Activated CD8-positive, alpha-beta memory T cell treated with anti-CD3 and anti-CD28 coated beads for 1 hour (primary cell): ENCODE measurements at regions not wholly inside any gene's neighbourhood (a gene's known extent, or its start where the extent isn't known, plus 50 kb on each side); places are given as distances from the start of the nearest gene placed in this dataset.

Source experiments
- DNase-seq, 2 donors: peaks; one replicate each; pipeline ENCODE4 v3.0.0-alpha.2; 2020; ENCODE audit warnings: low read depth in 1 of 2; ENCODE audit errors: extremely low read depth in 1 of 2

DNA sequence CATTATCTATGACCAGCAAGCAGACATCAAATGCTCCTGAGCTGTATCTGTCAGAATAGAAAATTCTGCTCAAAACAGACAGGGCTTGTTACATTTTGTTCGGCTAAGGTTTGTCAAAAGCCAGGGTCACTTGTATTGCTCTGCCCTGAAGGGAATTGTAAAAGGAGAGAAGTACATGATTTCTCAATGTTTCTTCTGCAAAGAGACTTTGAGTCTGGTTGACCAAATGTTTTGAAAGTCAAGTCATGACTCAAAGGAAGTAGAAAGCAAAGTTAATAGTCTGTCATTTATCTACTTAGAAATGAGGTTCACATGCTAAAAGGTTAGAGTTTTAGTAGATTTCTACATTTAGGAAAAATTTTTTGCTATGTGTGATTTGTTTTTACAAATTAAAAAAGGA, 1624.1 kb upstream of the ZEB2 start:
- no peak for DNase-seq

DNA sequence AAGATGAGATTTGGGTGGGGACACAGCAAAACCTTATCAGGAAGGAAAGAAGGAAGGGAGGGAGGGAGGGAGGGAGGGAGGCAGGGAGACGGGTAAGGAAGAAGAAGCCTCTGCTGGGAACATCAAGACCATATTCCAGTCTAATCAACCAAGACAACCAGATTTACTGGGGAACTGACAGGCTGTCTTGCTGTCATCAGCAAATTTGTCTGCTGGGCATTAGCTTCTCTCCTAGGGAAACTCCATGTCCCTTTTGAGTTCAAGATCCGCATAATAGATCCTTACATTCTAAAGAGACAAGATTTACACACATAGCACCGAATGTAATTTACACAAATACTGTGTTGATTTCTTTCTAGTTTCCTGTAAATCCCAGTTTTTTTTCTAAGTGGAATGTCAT, 1618.9 kb upstream of the ZEB2 start:
- no peak for DNase-seq

DNA sequence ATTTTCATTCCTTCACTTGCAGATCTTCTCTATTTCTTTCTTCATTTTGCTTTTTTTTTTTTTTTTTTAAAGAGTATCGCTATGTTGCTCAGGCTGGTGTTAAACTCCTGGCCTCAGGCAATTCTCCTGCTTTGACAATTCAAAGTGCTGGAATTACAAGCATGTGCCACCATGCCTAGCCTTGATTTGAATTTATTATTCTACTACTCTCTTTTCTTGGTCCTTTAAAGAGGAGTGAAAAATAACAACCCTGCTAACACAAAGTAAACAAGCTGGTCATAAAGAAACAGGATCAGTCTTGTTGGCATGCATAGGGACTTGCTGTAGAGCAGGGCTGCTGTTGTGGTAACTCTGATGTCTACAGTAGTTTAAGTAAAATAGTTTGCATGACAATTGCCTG, 1615.3 kb upstream of the ZEB2 start:
- DNase-seq = no peak

DNA sequence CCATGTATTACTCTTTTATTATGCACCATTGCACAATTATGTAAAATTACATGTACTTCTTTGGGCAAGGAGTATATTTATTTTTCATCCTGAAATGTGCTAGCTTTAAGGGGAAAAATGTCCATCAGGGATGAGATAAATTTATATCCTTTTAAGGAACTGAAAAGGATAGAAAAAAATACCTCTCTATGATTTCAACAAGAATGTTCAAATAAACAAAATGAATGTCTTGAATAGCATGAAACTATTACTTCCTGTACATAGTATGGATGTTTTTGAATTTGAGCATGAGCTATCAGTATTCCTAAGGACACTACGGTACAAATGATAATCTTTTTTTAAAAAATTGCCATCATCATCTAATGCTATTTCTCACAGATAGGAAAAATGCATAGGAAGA, 1611.9 kb upstream of the ZEB2 start:
- DNase-seq = no peak

DNA sequence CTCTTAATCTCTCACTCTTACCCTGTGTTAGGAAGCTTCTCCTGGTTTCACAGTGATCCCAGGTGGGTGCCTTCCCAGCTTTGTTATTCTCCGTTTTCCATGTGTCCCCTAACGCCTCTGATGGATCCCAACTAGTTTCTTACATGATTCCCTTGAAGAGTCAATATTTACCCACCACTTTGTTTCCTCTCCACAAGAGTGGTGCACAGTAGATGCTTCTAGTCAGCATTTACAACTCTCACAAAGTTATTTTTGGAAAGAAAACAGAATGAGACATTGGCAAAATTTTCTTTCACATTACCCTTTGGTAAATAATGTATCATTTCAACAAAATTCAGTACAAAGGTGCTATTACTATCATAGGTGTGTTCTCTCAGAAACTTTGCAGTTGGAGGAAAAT, 1611.1 kb upstream of the ZEB2 start:
- DNase-seq = no peak

DNA sequence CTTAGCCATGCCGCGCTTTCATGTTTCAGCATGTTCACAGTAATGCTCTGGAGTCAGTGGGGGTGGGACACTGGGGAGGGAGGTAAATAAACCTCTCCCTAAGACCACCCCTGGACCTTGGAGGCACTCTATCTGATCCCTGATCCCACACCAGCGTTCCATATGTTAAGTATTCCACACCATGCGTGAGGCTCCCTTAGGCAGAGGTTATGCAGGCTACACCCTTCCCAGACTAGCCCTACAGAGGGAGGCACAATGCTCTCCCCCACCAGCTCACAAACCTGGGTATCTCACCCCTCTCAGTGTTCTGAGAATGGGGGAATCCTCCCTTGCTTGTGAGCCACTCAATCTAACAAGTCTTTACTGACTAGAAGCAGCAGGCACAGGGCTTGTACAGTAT, 1610.4 kb upstream of the ZEB2 start:
- no peak for DNase-seq

DNA sequence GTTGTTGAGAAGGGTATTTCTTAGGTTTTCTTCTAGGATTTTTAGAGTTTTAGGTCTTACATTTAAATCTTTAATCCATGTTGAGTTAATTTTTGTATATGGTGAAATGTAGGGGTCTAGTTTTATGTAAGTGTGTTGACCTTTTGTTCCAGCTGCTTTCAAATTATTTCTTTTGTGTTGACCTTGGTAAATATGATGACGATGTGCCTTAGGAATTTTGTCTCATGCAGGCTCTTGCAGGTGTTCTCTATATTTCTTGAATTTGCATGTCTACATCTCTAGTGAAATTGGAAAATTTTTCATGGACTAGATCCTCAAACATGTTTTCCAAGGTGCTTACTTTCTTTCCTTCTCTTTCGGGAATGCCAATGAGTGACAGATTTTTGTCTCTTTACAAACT, 1609.3 kb upstream of the ZEB2 start:
- DNase-seq = no peak

DNA sequence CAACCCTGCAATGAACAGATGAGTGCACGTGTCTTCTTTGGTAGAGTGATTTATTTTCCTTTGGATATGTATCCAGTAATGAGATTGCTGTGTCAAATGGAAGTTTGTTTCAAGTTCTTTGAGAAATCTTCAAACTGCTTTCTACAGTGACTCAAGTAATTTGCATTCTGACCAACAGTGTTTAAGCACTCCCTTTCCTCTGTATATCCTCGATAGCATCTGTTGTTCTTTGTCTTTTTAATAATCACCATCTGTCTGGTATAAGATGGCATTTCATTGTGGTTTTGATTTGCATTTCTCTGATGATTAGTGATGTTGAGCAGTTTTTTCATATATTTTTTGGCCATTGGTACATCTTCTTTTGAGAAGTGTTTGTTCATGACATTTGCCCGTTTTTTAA, 1608.3 kb upstream of the ZEB2 start:
- no peak for DNase-seq

DNA sequence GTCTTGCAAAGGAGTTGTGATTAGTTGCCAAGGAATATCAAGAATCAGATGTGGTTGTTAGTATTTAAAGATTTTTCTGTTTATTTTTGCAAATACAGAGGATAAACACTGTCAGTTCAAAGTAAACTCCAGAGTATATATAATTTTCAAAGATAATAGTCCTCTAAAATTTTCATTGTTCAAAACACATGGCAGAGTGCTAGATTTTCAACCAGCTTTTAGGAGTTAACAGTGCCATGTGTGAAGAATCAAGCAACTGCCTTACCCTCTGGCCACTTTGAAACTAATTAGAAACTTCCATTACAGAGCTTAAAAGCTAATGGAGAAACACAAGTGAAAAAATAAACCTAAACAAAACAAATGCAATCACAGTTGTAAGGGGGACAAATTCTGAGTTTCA, 1605.6 kb upstream of the ZEB2 start:
- no peak for DNase-seq

DNA sequence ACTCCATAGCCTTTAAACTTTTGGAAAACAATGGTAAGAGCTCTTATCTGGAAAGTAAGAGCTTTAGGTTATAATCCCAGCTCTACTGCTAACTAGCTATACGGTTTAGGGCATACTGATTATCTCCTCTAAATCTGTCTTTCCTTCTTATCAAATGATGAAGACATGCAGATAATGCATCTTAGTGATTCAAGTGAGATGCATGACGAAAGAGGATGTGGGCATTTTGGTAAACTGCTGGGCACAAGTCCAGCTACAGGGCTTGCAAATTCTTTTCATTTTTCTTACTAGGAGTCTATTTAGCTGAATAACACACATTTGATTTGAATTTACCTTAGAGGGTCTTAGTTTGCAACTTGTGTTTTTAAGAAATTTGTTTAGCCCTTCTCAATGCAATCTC, 1604.8 kb upstream of the ZEB2 start:
- no peak for DNase-seq

DNA sequence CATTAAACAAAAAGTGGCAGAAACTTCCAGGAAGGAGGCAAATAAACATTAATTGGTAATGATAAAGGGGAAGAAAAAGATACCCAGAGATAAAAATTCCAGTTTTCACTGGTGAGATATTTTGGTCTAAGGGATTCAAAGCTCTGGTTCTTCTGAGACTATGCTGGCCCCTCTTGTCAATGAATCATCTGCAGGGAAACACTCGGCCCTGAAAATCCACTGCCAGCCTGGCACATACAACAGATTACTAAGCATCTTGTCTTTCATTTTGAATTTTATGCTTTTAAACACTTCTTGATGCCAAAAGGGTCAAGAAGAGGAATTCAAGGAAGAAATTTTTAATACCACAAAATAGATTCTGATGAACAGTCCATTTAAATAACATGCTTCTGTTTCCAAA, 1603.8 kb upstream of the ZEB2 start:
- no peak for DNase-seq

DNA sequence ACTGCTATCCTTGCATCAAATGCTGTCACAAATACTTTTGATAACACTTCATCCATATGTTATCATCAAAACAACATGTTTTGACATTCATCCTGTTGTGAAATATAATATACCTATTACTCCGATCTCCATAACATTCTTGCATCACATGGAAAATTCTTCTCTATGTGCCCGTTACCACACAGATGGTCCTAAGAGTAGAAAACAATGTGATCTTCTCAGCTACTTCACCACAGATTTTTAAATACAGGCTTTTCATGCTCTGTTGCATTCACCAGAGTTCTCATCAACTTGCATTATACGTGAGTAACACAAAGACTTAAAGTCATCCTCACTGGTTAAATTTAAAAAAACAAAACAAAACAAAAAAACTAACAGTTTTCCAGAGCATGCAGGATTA, 1603.3 kb upstream of the ZEB2 start:
- no peak for DNase-seq

DNA sequence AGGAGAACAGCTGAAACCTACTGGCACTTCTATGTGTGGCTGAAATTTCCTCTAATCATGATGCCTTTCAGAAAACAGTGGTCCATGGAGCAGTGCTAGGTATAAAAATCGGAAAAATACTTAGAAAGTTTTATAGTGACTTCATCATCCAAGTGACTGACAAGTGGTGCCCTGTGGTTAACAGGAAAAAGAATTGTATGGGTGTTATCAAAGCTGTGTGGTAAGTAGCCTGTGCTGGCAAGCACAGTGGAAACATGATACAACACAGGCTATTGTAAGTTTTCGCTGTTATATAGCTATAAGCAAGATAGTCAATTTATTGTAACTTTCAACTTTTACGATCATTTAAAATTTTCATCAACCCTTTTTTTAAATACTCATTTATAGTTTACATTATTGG, 1599.7 kb upstream of the ZEB2 start:
- DNase-seq = no peak

DNA sequence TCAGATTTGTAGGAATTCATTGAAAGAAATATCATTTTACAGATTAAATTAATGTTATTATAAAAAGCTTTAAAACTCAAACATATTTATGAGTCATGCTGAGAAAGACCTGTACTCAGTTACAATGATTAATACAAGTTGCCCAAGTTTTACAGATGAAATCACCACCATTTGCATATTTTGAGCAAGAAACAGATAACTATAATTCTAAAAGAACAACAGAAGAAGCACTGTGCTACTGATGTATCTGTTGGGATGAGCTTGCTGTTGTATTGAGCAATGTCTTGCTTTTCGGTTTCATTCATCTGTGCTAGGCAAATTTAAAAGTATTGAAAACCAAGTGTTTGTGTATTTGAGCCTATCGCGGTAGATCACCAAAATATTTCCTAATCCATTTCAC, 1589.1 kb upstream of the ZEB2 start:
- DNase-seq = no peak

DNA sequence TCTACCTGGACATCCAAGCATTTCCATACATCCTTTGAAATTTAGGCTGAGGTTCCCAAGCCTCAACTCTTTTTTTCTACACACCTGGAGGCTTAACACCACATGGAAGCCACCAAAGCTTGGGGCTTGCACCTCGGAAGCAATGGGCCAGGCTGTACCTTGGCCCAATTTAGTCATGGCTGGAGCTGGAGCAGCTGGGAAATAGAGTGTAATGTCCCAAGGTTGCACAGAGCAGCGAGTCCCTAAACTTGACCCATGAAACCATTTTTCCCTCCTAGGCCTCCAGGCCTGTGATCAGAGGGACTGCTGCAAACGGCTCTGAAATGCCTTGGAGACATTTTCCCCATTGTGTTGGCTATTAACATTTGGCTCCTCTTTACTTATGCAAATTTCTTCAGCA, 1574.3 kb upstream of the ZEB2 start:
- DNase-seq = no peak

DNA sequence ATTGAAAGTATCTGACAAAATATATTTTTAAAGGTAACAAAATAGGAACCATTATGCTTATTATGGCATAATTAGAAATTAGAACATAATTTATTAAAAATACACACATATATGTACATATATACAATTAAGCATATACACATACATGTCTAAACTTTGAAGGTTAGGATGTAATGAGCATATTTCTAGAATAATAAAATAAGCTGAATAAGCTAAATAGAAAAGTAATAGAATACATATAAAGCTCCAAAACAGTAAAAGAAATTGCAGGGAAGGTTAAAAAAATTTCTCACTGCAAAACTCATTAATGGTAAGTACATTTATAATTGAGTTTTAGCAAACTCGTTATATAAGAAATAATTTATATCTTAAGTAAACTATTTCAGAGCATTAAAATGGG, 1561.5 kb upstream of the ZEB2 start:
- DNase-seq = no peak

DNA sequence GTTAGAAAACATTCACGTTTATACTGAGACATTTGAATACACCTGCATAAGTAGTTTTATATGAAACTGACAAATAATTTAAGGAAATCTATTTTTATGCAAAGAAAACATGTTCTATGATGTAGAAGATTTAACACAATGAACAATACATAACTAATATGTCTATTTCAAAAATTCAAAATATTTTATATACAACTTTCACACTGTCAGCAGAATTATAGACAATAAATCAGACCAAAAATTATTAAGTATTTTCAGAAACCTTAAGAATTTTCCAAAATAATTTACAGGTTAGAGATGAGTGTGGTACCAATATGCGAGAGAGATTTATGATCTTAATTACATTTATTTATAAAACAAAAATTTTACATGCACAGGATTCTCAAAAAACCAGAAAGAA, 1561.0 kb upstream of the ZEB2 start:
- no peak for DNase-seq

DNA sequence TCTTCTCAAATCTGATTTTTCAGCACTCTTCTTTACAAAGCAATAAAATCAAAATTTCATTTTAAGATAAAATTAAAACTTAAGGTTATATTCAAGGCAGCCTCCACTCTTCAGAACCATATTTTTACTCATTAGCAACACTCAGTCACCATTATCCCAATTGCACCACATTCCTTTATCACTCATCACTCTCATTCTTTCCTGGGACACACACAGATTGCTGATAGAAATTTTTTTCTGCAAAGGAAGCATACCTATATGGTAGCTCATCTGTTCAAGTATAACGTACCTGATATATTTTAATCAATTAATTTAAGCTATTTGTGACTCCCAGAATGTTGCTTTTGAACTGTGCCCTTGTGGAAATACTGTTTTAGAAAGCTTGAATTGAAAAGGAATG, 1559.3 kb upstream of the ZEB2 start:
- no peak for DNase-seq

DNA sequence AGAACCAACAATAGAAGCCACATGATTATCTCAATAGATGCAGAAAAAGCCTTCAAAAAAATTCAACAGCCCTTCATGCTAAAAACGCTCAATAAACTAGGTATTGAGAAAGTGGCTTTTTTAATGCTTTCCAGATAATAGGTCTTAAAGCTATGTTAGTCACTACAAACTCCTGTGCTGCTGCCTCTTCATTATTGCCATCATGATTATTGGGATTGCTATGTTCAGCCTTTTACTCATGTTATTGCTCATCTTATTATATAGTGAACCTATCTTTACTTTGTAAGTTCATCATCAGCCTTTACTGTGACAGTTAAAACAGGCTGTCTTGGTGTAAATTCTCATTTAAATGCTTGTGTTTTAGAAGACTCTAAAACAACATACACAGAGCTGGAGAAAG, 1557.2 kb upstream of the ZEB2 start:
- no peak for DNase-seq

DNA sequence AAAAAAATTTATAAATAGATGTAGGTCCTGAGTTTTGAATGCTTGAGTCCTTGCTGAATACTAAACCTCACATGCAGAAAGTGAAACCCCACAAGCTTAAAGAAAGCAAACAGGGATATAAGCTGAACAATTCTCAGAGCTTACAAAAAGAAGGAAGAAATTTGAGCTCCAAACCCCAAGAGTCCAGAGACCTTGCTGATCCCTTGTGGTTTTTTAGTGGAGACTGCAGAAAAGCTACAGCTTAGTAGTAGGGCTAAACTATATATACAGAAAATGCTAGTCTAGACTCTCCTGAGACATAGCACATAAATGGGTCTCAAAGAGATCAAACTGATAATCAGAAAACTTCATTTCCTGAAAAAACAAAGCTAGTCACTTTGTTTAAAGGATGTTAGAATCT, 1548.1 kb upstream of the ZEB2 start:
- DNase-seq = no peak

DNA sequence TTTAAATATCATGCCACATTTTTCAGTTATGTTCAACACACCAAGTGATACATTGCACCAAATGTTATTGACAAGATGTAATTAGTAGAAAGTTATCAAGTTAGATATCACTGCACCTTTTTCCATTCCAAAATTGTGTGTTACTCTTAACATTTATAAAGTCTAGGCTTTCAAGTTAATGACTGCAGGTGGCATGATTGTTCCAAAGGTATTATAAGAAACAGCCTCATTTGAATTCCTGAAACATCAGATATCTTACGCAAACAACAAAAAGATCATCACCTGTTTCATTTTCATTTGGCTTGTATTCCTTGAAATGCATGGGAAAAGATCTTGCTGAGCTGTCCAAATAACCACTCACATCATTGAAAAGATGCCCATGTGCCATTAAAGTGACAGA, 1528.2 kb upstream of the ZEB2 start:
- no peak for DNase-seq

DNA sequence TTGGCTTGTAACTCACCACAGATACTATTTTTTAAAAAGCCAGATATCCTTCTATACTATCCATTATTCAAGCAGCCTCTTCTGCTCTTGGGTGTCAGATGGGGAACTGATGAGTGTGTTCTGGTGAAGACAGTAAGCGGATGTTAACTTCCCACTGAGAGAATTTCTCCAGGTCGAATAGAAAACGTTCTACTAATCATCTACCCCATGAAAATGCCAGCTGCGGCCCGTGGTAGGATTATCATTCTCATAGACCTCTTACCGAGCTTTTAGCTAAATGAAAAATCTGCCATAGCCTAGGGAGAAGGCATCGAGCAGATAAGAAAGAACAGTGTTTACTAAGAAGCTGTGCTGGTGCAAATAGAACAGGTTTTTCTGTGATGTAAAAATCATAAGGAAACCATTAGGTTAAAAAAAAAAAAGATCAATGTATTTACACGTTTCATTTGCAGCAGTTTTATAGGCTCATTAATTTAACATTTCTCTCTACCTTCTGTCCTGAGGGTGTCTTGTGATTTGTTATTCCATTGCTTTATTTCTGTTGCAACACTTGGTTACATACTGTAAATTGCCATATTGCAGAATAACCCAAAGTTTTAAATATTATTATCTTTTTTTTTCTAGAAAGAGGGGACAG, 1521.5 kb upstream of the ZEB2 start:
- DNase-seq = no peak

DNA sequence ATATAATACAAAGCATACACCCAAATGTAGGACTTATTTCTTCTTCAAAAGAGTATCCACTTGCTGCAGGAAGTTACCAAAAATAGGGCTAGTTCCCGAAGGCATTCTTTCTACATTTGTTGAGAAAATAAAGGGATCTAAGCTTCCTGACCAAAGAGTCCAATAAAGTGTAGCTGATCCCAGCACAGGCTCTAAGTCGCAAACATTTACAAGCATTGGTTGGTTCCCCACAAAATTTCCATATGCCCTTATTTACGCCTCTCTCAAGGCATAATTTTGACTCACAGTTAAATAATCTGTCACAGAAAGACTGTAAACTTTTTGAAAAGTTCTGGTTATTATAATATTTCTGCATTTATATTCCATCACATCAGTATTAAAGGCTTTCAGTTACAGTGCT, 1520.1 kb upstream of the ZEB2 start:
- DNase-seq = no peak

DNA sequence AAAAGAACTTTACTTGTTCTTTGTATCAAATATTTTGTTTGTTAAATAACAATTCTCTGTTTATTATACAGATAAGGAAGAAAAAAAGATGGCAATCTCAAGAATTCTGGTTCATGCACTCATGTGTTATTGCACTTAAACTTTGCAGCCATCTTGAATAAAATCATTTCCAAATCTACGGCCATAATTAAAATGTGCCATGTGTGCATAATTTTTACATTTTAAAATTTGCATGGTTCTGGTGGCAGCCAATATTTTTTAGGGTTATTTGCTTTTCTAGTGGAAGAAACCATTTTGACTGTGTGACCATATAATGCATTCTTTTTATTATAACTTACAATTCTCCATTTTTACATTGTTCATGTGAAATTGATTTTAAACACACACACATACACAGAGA, 1518.1 kb upstream of the ZEB2 start:
- no peak for DNase-seq
